ENCODE measurements at regions not wholly inside any gene's neighbourhood (a gene's known extent, or its start where the extent isn't known, plus 50 kb on each side); places are given as distances from the start of the nearest gene placed in this dataset.

DNA sequence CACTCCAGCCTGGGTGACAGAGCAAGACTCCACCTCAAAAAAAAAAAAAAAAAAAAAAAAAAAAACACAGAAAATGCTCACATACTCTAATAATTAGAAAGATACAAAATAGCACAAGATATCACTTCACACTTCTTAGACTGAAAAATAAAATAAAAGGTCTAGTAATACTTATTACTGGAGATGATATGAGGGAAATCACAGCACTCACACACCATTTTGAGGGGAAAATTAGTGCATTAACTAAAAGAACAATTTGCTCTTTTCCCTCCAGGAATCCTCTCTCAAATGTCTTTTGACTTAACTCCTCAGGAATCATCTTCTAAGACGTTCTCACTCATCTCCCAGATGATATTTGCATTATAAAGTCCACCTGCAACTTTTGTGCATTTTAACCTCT, 697.9 kb upstream of the SOX9 start:
- Histone ChIP-seq H3F3A (ENCODE audit: insufficient read depth, low read length) (no peaks in the 10 kb centered on the region), H3K79me2 (ENCODE audit: insufficient read depth, low read length) (no peaks in the 10 kb centered on the region), H4K20me1 (ENCODE audit: insufficient read depth, low read length) (no peaks in the 10 kb centered on the region), H3K9me2 (ENCODE audit: low read depth, low read length) (no peaks in the 10 kb centered on the region), H3K4me3 (ENCODE audit: low read depth, low read length, poor library complexity, severe bottlenecking) (no peak overlapping the region), H3K27ac (ENCODE audit: low read depth, low read length, poor library complexity, severe bottlenecking) (no peak overlapping the region), H3K4me2 (ENCODE audit: low read length) (no peak overlapping the region), H3K9me3 (ENCODE audit: low read length) (no peaks in the 10 kb centered on the region), H3K36me3 (ENCODE audit: insufficient read depth, low read length) (no peaks in the 10 kb centered on the region), H2AFZ (ENCODE audit: low read length) (no peak overlapping the region), H3K27me3 (ENCODE audit: insufficient read depth, low read length) (no peaks in the 10 kb centered on the region), H3K4me1 (ENCODE audit: insufficient read depth, low read length, severe bottlenecking) (no peaks in the 10 kb centered on the region), H3K9ac (ENCODE audit: low read length) (no peak overlapping the region)
- TF ChIP-seq EZH2 (IDR thresholded peaks at IDR 0.05; ENCODE audit: borderline replicate concordance, low read length) = no peak
- no peak for TF ChIP-seq CTCF (IDR thresholded peaks at IDR 0.05; ENCODE audit: low read length)

DNA sequence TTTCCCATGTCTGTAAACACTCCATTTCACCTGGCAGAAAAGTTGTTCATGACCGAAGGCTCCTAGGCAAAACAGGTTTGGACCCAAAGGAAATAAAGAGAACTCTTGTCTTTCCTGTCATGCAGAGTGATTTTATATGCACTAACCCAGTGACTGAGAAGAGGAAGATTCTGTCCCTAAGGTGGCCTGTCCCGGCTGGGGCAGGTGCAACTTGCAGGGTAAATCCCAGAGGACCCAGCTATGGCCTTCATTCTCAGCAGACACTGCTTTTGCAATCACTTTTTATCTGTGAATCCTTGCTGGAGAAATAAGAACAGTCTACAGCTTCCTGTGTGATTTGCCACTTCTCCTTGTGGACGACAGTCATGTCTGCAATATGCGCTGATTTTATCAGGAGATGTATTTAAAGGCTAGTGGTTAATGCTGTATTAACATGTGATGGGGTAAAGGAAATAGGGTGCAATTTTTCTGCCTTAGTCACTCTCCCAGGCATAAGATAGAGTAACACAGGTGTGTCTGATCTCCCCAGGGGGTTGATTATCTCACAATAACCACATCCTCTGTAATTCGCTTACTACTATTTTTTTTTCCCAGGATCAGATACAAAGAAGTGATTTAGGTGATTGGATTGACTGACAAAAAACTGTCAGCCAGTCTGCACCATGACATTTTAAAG, 696.8 kb upstream of the SOX9 start:
- no peak for TF ChIP-seq CTCF (IDR thresholded peaks at IDR 0.05; ENCODE audit: low read length)
- no peak for TF ChIP-seq EZH2 (IDR thresholded peaks at IDR 0.05; ENCODE audit: borderline replicate concordance, low read length)
- H4K20me1 ChIP-seq (ENCODE audit: insufficient read depth, low read length) = no peaks in the 10 kb centered on the region
- 0 out of 2 replicates have a peak, but pooled peaks cover 3% of the 10 kb centered on the region for H3K9me3 ChIP-seq (ENCODE audit: low read length)
- H3K4me1 ChIP-seq (ENCODE audit: insufficient read depth, low read length, severe bottlenecking) = no peaks in the 10 kb centered on the region
- no peaks in the 10 kb centered on the region for H3K79me2 ChIP-seq (ENCODE audit: insufficient read depth, low read length)
- H3K27ac ChIP-seq (ENCODE audit: low read depth, low read length, poor library complexity, severe bottlenecking) = no peak overlapping the region
- H3K9me2 ChIP-seq (ENCODE audit: low read depth, low read length) = no peaks in the 10 kb centered on the region
- no peaks in the 10 kb centered on the region for H3K27me3 ChIP-seq (ENCODE audit: insufficient read depth, low read length)
- no peak overlapping the region for H2AFZ ChIP-seq (ENCODE audit: low read length)
- H3K4me2 ChIP-seq (ENCODE audit: low read length) = no peak overlapping the region; the same call in 1 of the 2 replicates
- no peaks in the 10 kb centered on the region for H3K36me3 ChIP-seq (ENCODE audit: insufficient read depth, low read length)
- H3K9ac ChIP-seq (ENCODE audit: low read length) = no peak overlapping the region
- H3K4me3 ChIP-seq (ENCODE audit: low read depth, low read length, poor library complexity, severe bottlenecking) = no peak overlapping the region
- no peaks in the 10 kb centered on the region for H3F3A ChIP-seq (ENCODE audit: insufficient read depth, low read length)

- Histone ChIP-seq H3K4me3 (ENCODE audit: low read depth, low read length, poor library complexity, severe bottlenecking) (no peak overlapping the region), H3K27ac (ENCODE audit: low read depth, low read length, poor library complexity, severe bottlenecking) (no peak overlapping the region), H4K20me1 (ENCODE audit: insufficient read depth, low read length) (no peaks in the 10 kb centered on the region), H3K36me3 (ENCODE audit: insufficient read depth, low read length) (no peaks in the 10 kb centered on the region), H3K4me2 (ENCODE audit: low read length) (no peak overlapping the region), H3K9me3 (ENCODE audit: low read length) (0 out of 2 replicates have a peak, but pooled peaks cover 4% of the 10 kb centered on the region), H3K79me2 (ENCODE audit: insufficient read depth, low read length) (no peaks in the 10 kb centered on the region), H3F3A (ENCODE audit: insufficient read depth, low read length) (no peaks in the 10 kb centered on the region), H3K27me3 (ENCODE audit: insufficient read depth, low read length) (no peaks in the 10 kb centered on the region), H3K4me1 (ENCODE audit: insufficient read depth, low read length, severe bottlenecking) (no peaks in the 10 kb centered on the region), H2AFZ (ENCODE audit: low read length) (no peak overlapping the region), H3K9me2 (ENCODE audit: low read depth, low read length) (no peaks in the 10 kb centered on the region), H3K9ac (ENCODE audit: low read length) (no peak overlapping the region)
- no peak for TF ChIP-seq EZH2 (IDR thresholded peaks at IDR 0.05; ENCODE audit: borderline replicate concordance, low read length)
- TF ChIP-seq CTCF (IDR thresholded peaks at IDR 0.05; ENCODE audit: low read length) = no peak
These were observed 693.0 kb upstream of the SOX9 start for GRCh38 chr17:71427801-71428200.

Measured in OCI-LY1 (cell line).